Left ventricle myocardium superior (tissue), 1 donor: ENCODE measurements at regions not wholly inside any gene's neighbourhood (a gene's known extent, or its start where the extent isn't known, plus 50 kb on each side); places are given as distances from the start of the nearest gene placed in this dataset.
"Not testable (repeated sequence)": the region's sequence is repeated elsewhere in the genome, so short reads cannot be mapped to it uniquely, and the experiment has no call there.

ENCODE experiments used
- ATAC-seq: fragments of 200-7000 bp; cut with Tn5 transposase; one replicate; pipeline ENCODE4 v1.9.1; 2020; ENCODE audit warnings: mild to moderate bottlenecking, moderate library complexity
- DNase-seq: peaks from one replicate; pipeline ENCODE4 v3.0.0-alpha.2; 2020
- intact Hi-C: fragments of 100-400 bp; cut with micrococcal nuclease; formaldehyde crosslinking; loops from one replicate; pipeline ENCODE4 v1.11.0; 2022
- donor health status: DM: no; HTN: yes; CAD: no; lungs with severe emphysema.

- no peak for DNase-seq
- no peak for ATAC-seq
- intact Hi-C loops: no loop called here
Measured at GRCh38 chr6:122200440-122200839, 199.0 kb upstream of the HSF2 start.

- intact Hi-C loops: no loop called here
- no peak for DNase-seq
- ATAC-seq: no peak
Measured at GRCh38 chr6:122202576-122203137, 196.8 kb upstream of the HSF2 start.

- intact Hi-C loops: no loop called here
- no peak for DNase-seq
- ATAC-seq: no peak
Measured at GRCh38 chr6:122207061-122207460, 192.4 kb upstream of the HSF2 start.

GRCh38 chr6:122207794-122208193, 191.7 kb upstream of the HSF2 start:
- intact Hi-C loops: no loop called here

DNA sequence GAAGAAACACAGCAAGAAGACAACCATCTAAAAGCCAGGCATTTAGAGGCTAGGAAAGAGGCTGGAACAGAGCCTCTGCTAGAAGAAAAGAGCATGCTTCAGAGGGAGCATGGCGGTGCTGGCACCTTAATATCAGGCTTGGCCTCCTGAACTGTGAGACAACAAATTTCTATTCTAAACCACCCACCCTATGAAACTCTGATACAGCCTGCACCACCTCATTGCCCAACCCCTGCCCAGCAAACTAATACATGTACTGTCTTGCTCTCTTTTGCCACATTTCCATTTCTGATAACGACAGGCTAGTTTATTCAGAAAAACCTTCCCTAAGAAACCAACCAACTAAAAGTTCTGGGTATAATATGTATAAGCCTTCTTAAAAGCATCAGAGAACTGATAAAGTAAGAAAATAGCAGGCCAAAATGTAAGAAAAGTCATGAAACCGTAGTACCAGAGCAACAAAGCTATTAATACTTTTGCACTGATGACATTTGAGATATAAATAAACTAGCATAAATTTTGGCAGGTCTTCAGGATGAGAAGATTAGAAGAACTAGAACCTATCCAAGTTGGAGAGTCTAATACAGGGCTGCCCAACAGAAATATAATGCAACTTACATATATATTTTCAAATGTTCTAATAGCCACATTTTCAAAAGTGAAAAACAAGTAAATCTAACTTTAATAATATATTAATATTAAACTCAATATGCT, 184.7 kb upstream of the HSF2 start:
- ATAC-seq: no peak
- no peak for DNase-seq
- intact Hi-C loops: no loop called here

More at GRCh38 chr6:122207794-122208193, 191.7 kb upstream of the HSF2 start:
- ATAC-seq: no peak
- DNase-seq: no peak

DNA sequence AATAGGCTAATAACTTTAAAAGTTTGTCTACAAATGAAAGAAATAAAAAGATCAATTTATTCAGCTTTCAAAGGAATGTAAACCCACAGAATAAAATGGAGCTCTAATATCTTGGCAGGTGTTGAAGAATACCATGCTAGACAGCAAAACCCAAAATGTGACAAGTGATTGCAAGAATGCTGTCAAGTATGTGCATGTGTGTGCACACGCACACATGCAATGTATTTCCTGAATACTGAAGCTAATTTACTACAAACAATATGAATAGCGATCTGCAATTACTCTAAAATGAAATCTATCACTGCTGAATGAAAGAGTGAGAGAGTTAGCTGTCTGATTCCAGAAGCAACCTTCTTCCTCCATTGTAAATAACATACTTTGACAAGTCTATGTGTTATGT, 179.2 kb upstream of the HSF2 start:
- ATAC-seq: no peak
- DNase-seq: no peak
- intact Hi-C loops: no loop called here

DNA sequence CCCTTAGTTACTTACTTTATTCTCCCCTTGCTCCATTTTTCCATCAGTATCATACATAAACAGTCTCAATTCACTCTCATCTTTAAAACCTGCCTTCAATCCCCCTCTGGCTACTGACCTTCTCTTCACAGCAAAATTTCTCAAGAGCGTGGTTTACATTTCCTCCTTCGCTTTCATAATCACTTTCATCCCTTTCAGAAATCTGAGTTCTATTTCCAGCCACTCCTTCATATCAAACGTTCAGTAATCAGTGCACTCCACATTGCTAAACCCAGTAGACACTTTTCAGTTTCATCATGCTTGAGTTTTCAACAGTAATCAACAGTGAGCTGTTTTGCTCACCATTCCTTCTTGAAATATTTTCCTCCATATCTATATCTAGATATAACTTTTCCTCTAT, 176.7 kb upstream of the HSF2 start:
- DNase-seq (no peak), ATAC-seq (no peak)
- intact Hi-C loops: no loop called here

DNA sequence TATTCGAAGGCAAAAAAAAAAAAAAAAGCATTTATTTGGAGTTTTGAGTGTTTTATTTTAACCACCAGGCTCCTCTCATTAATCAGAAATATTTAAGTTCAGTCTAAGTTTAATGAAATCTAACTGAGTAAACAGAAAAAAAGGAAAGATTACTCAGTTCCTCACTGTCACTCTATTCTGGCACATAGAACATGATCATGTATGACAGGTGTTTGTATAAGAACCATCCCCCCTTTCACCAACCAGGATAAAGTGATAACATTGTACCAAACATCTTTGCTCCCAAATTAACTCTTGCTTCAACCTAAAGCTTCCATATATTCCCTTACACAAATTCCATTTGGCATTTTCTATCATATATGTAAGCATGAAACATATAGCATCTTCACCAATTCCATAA, 176.2 kb upstream of the HSF2 start:
- DNase-seq: no peak
- intact Hi-C loops: no loop called here
- ATAC-seq: no peak

GRCh38 chr6:122238861-122239260, 160.6 kb upstream of the HSF2 start:
- DNase-seq (no peak), ATAC-seq (no peak)
- intact Hi-C loops: no loop called here

GRCh38 chr6:122246906-122247658, 152.4 kb upstream of the HSF2 start:
- no peak for ATAC-seq
- intact Hi-C loops: no loop called here
- no peak for DNase-seq

DNA sequence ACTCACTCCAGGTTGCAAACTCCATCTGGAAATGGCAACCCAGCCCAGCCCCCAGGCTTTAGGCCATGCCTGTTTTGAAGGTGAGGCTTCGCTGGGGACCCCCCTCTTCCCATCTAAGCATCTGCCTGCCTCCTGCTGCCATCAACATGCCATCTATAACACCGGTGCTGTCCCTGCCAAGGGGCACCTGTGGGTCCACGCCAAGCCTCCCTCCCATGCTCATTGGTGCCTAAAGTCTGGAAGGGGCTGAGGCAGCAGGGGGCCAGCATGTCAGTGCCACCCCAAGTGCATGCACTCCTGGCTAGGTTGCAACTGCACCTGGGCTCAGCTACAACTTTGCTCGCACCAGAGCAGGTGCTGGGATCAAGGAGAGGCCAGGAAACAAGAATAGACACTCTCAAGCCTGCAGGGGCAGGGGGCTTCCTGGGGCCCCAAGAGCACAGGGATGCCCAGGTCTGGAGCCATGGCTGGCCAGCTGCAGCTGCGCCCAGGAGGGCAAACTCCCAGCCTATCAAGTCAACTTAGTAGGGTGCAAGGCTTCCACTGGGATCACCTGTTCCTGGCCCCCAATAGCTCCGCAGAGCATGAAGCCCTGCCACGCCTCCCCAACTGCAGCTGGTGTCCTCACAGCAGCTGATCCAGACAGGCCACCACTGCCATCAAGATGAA, 151.3 kb upstream of the HSF2 start:
- intact Hi-C loops: no loop called here
- ATAC-seq: no peak
- DNase-seq: no peak

- no peak for ATAC-seq
- DNase-seq: no peak
- intact Hi-C loops: no loop called here
Measured at GRCh38 chr6:122248844-122249243, 150.6 kb upstream of the HSF2 start.

GRCh38 chr6:122258839-122259238, 140.6 kb upstream of the HSF2 start:
- no peak for ATAC-seq
- DNase-seq: no peak
- intact Hi-C loops: no loop called here

- DNase-seq: no peak
- intact Hi-C loops: no loop called here
- ATAC-seq: no peak
Measured at GRCh38 chr6:122264557-122264956, 134.9 kb upstream of the HSF2 start.

DNA sequence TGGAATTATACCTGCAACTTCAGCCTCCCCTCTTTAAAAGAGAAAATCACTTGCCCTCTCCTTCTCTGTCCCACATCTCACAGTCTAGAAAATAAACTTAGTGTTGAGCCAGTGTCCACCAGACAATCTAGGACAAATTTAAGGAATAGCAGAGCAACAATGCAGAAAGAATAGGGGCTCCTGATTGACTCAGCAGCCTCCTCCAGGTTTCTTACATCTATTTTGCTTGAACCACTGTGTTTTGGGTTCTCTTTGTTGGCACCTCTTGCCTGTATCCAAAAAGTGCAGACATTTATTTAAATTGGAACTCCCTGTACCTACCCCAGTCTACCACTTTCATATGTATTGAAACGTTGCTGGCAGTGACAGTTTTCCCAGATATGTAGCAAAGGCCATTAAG, 133.7 kb upstream of the HSF2 start:
- DNase-seq (no peak), ATAC-seq (no peak)
- intact Hi-C loops: no loop called here

GRCh38 chr6:122268394-122268793, 131.1 kb upstream of the HSF2 start:
- DNase-seq (no peak), ATAC-seq (no peak)
- intact Hi-C loops: no loop called here

GRCh38 chr6:122276637-122277036, 122.8 kb upstream of the HSF2 start:
- DNase-seq (no peak), ATAC-seq (no peak)
- intact Hi-C loops: no loop called here

DNA sequence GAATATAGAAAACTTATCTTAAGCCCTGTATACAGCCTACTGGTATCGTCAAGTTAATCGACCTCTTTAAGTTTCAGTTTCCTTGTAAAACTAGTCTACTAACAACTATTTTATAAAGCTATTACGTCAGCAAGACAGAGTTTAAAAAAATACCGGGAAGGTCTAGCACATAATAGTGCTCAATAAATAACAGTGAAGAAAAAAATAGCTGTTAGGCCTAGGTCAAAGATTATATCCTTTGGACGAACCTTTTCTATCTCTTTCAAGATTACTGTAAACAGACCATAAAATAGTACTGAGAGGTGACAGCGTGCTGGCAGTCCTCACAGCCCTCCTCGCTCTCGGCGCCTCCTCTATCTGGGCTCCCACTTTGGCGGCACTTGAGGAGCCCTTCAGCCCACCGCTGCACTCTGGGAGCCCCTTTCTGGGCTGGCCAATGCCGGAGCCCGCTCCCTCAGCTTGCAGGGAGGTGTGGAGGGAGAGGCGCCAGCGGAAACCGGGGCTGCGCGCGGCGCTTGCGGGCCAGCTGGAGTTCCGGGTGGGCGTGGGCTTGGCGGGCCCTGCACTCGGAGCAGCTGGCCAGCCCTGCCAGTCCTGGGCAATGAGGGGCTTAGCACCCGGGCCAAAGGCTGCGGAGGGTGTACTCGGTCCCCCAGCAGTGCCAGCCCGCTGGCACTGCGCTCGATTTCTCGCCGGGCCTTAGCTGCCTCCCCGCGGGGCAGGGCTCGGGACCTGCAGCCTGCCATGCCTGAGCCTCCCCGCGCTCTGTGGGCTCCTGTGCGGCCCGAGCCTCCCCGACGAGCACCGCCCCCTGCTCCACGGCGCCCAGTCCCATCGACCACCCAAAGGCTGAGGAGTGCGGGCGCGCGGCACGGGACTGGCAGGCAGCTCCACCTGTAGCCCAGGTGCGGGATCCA, 119.1 kb upstream of the HSF2 start:
- ATAC-seq, DNase-seq, intact Hi-C loops: not testable (repeated sequence)

DNA sequence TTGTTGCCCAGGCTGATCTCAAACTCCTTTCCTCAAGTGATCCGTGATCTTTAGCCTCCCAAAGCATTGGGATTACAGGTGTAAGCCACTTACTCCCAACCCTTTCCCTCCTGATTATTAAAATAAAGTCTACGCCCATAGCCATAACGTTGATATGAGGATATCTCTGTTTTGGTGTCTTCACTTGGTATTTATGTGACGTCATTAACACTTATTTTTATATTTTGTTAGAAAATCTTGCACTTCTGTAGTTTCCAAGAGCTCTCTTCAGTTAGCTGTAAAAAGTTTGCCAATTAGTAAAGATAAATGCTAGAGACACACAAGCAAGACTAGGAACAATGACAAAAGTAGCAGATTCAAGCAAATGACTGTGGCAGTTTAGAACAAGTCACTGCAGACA, 115.6 kb upstream of the HSF2 start:
- DNase-seq (no peak), ATAC-seq (no peak)
- intact Hi-C loops: no loop called here
